HG03469 (cell line): ENCODE measurements at regions not wholly inside any gene's neighbourhood (a gene's known extent, or its start where the extent isn't known, plus 50 kb on each side); places are given as distances from the start of the nearest gene placed in this dataset.

Experiments
- ATAC-seq: cut with Tn5 transposase; IDR thresholded peaks from one replicate; pipeline ENCODE4 v1.9.1; 2021; ENCODE audit warnings: mild to moderate bottlenecking, moderate library complexity, moderate number of reproducible peaks; ENCODE audit not compliant: unreplicated experiment

- ATAC-seq, result no peak
These were observed 230.3 kb downstream of the SUDS3 start for GRCh38 chr12:118606690-118607089.

- ATAC-seq, result no peak
These were observed 231.5 kb downstream of the SUDS3 start for GRCh38 chr12:118607831-118608230.

GRCh38 chr12:118608770-118609344 is 232.5 kb downstream of the SUDS3 start:
- ATAC-seq, result no peak

- ATAC-seq, result no peak
These were observed 234.9 kb downstream of the SUDS3 start for GRCh38 chr12:118611295-118611694.

GRCh38 chr12:118611770-118612169 is 235.4 kb downstream of the SUDS3 start:
- no peak for ATAC-seq

- no peak for ATAC-seq
These were observed 241.5 kb downstream of the SUDS3 start for GRCh38 chr12:118617611-118618450.

- no peak for ATAC-seq
These were observed 242.3 kb downstream of the SUDS3 start for GRCh38 chr12:118618695-118619094.

- no peak for ATAC-seq
These were observed 248.8 kb downstream of the SUDS3 start for GRCh38 chr12:118625050-118625675.

GRCh38 chr12:118633071-118633470 is 256.7 kb downstream of the SUDS3 start:
- no peak for ATAC-seq

GRCh38 chr12:118635276-118635675 is 258.9 kb downstream of the SUDS3 start:
- ATAC-seq, result no peak

- ATAC-seq, result no peak
These were observed 261.5 kb downstream of the SUDS3 start for GRCh38 chr12:118637767-118638370.

GRCh38 chr12:118641249-118641648 is 264.9 kb downstream of the SUDS3 start:
- no peak for ATAC-seq

GRCh38 chr12:118645219-118645618 is 268.9 kb downstream of the SUDS3 start:
- ATAC-seq, result no peak

- ATAC-seq, result no peak
These were observed 273.6 kb downstream of the SUDS3 start for GRCh38 chr12:118649765-118650585.

GRCh38 chr12:118650586-118650960 is 274.2 kb downstream of the SUDS3 start:
- ATAC-seq, result no peak

GRCh38 chr12:118651487-118651886 is 275.1 kb downstream of the SUDS3 start:
- no peak for ATAC-seq

GRCh38 chr12:118655588-118655987 is 279.2 kb downstream of the SUDS3 start:
- ATAC-seq, result no peak

GRCh38 chr12:118680356-118680963 is 300.9 kb upstream of the SRRM4 start:
- no peak for ATAC-seq

- peak; percentile 90 for ATAC-seq
These were observed 298.7 kb upstream of the SRRM4 start for GRCh38 chr12:118682656-118683055.

GRCh38 chr12:118685983-118686607 is 295.2 kb upstream of the SRRM4 start:
- no peak for ATAC-seq
